ENCODE measurements at regions not wholly inside any gene's neighbourhood (a gene's known extent, or its start where the extent isn't known, plus 50 kb on each side); places are given as distances from the start of the nearest gene placed in this dataset.

GRCh38 chr15:61521953-61522352 lies 292.9 kb upstream of the RORA start:
- ATAC-seq (no peak), DNase-seq (no peak)
- H3K9me3 Mint-ChIP-seq: no peaks in the 10 kb centered on the region
- ChIA-PET POLR2A (no interaction called here), CTCF (no interaction called here)
- H3K27ac Mint-ChIP-seq: no peak overlapping the region
- no peaks in the 10 kb centered on the region for H3K4me1 Mint-ChIP-seq (ENCODE audit: low read depth)
- peaks cover 12% of the 10 kb centered on the region for H3K27me3 Mint-ChIP-seq
- no peaks in the 10 kb centered on the region for H3K36me3 Mint-ChIP-seq (ENCODE audit: low read depth)
- no peak overlapping the region for H3K4me3 Mint-ChIP-seq
- TF ChIP-seq, protein P1, sequence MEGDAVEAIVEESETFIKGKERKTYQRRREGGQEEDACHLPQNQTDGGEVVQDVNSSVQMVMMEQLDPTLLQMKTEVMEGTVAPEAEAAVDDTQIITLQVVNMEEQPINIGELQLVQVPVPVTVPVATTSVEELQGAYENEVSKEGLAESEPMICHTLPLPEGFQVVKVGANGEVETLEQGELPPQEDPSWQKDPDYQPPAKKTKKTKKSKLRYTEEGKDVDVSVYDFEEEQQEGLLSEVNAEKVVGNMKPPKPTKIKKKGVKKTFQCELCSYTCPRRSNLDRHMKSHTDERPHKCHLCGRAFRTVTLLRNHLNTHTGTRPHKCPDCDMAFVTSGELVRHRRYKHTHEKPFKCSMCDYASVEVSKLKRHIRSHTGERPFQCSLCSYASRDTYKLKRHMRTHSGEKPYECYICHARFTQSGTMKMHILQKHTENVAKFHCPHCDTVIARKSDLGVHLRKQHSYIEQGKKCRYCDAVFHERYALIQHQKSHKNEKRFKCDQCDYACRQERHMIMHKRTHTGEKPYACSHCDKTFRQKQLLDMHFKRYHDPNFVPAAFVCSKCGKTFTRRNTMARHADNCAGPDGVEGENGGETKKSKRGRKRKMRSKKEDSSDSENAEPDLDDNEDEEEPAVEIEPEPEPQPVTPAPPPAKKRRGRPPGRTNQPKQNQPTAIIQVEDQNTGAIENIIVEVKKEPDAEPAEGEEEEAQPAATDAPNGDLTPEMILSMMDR (IDR thresholded peaks at IDR 0.05): no peak
- intact Hi-C loops (cut with micrococcal nuclease): no loop called here

GRCh38 chr15:61519296-61519695 lies 290.2 kb upstream of the RORA start:
- no peak overlapping the region for H3K4me3 Mint-ChIP-seq
- H3K27me3 Mint-ChIP-seq: peaks cover 12% of the 10 kb centered on the region
- ChIA-PET CTCF (no interaction called here), POLR2A (no interaction called here)
- ATAC-seq: no peak
- DNase-seq: no peak
- no peak overlapping the region for H3K27ac Mint-ChIP-seq
- intact Hi-C loops (cut with micrococcal nuclease): no loop called here
- TF ChIP-seq, protein P1 (IDR thresholded peaks at IDR 0.05): no peak
- no peaks in the 10 kb centered on the region for H3K36me3 Mint-ChIP-seq (ENCODE audit: low read depth)
- no peaks in the 10 kb centered on the region for H3K4me1 Mint-ChIP-seq (ENCODE audit: low read depth)
- no peaks in the 10 kb centered on the region for H3K9me3 Mint-ChIP-seq

- ATAC-seq: no peak
- no peak overlapping the region for H3K27ac Mint-ChIP-seq
- POLR2A ChIA-PET: no interaction called here
- TF ChIP-seq, protein P1 (IDR thresholded peaks at IDR 0.05): no peak
- peaks cover 13% of the 10 kb centered on the region for H3K27me3 Mint-ChIP-seq
- no peaks in the 10 kb centered on the region for H3K36me3 Mint-ChIP-seq (ENCODE audit: low read depth)
- CTCF ChIA-PET: no interaction called here
- H3K4me3 Mint-ChIP-seq: no peak overlapping the region
- no peaks in the 10 kb centered on the region for H3K9me3 Mint-ChIP-seq
- H3K4me1 Mint-ChIP-seq (ENCODE audit: low read depth): no peaks in the 10 kb centered on the region
- DNase-seq: no peak
- intact Hi-C loops (cut with micrococcal nuclease): no loop called here
Measured at GRCh38 chr15:61518191-61518950, 289.3 kb upstream of the RORA start.

DNA sequence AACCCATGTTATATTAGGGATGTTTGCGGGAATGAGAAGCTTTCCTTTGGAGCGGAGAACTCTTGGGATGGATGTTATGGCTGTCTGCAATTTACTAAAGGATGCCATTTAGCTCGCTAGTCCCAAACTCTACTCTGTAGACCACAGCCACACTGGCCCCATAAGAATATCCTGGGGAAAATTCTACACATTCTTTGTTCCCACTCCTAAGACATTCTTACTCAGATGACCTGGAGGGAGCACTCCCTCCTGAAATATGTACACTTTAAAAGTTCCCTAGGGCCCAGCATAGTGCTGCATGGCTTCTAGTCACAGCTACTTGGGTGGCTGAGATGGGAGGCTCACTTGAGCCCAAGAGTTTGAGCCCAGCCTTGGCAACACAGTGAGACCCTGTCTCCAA lies 288.7 kb upstream of the RORA start:
- H3K27me3 Mint-ChIP-seq: peaks cover 12% of the 10 kb centered on the region
- intact Hi-C loops (cut with micrococcal nuclease): no loop called here
- ChIA-PET CTCF (no interaction called here), POLR2A (no interaction called here)
- H3K9me3 Mint-ChIP-seq: no peaks in the 10 kb centered on the region
- no peak overlapping the region for H3K27ac Mint-ChIP-seq
- ATAC-seq (no peak), DNase-seq (no peak)
- no peaks in the 10 kb centered on the region for H3K36me3 Mint-ChIP-seq (ENCODE audit: low read depth)
- TF ChIP-seq, protein P1 (IDR thresholded peaks at IDR 0.05): no peak
- H3K4me1 Mint-ChIP-seq (ENCODE audit: low read depth): no peaks in the 10 kb centered on the region
- no peak overlapping the region for H3K4me3 Mint-ChIP-seq

GRCh38 chr15:61517335-61517734 lies 288.2 kb upstream of the RORA start:
- H3K9me3 Mint-ChIP-seq: no peaks in the 10 kb centered on the region
- no peaks in the 10 kb centered on the region for H3K4me1 Mint-ChIP-seq (ENCODE audit: low read depth)
- POLR2A ChIA-PET: no interaction called here
- no peak overlapping the region for H3K27ac Mint-ChIP-seq
- no peaks in the 10 kb centered on the region for H3K36me3 Mint-ChIP-seq (ENCODE audit: low read depth)
- no peak overlapping the region for H3K4me3 Mint-ChIP-seq
- TF ChIP-seq, protein P1 (IDR thresholded peaks at IDR 0.05): no peak
- ATAC-seq (no peak), DNase-seq (no peak)
- H3K27me3 Mint-ChIP-seq: peaks cover 12% of the 10 kb centered on the region
- CTCF ChIA-PET: no interaction called here
- intact Hi-C loops (cut with micrococcal nuclease): no loop called here

Data from activated CD8-positive, alpha-beta T cell treated with anti-CD3 and anti-CD28 coated beads for 36 hours (primary cell).